T-helper 2 cell (primary cell): ENCODE measurements at regions not wholly inside any gene's neighbourhood (a gene's known extent, or its start where the extent isn't known, plus 50 kb on each side); places are given as distances from the start of the nearest gene placed in this dataset.

Source experiments
- DNase-seq, 5 experiments: peaks; one replicate each; pipeline versions ENCODE4 v3.0.0 to v3.0.0-alpha.2; 2012 to 2022

- no peak for DNase-seq
Observed at GRCh38 chr3:137205394-137206045, 247.7 kb downstream of the IL20RB start.

- no peak for DNase-seq
Observed at GRCh38 chr3:137207616-137208015, 249.8 kb downstream of the IL20RB start.

DNA sequence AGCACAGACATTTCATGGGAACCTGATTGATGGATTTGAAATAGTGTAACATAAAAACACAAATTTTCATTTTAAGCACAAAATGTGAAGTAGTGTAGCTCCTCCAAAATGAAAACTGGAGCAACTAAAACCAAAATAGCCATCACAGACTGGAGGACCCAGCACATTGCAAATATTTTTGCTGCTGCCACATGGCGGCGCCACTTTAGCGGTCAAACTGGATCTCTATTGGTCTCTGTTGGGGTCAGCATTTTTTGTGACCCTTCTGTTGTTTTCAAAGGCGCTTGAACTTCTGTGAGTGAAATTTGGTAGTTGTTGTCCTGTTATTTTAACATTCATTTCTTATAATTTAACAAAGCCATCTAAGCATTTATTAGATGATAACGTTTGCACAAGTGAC, 259.9 kb downstream of the IL20RB start:
- DNase-seq = no peak

GRCh38 chr3:137219801-137220445, 262.1 kb downstream of the IL20RB start:
- DNase-seq = no peak

- no peak for DNase-seq
Observed at GRCh38 chr3:137222736-137223225, 265.0 kb downstream of the IL20RB start.

DNA sequence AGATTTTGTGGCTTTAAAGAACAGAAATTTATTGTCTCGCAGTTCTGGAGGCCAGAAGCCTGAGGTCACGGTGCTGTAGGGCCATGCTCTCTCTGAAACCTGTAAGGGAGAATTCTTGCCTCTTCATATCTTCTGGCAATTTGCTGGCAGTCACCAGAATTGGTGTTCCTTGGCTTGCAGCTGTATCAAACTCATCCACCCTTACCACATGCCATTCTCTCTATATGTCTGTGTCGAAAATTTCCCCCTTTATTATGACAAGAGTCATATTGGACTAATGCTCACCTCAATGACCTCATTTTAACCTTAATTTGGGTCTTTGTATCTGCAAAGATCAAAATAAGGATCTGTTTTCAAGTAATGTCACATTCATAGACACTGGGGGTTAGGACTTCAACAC, 266.7 kb downstream of the IL20RB start:
- DNase-seq = no peak

DNA sequence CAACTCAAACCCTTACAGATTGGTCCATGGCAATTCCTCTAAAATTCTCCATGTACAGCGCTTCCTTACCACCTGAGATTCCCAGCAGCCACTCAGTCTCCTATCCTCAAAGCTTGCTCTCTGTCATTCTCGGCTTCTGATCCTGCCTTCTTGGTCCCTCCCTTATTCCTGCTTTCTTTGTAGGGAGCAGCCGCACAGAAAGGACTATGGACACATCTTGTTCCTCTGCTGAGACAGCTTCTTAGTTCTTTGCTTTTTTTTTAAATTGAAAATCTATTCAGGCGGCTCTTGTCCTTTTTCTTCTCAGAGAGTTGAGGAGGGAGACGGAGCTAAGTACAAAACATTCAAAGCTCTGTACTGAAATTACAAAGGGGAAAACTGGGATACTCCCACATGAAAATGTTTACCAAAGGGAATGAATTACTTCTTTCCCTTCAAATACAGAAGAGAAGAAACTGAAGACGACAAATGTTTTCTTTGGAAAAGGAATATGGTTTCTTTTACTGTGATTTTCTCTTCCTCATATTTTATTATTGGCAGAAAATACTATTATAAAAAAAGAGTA, 285.1 kb downstream of the IL20RB start:
- no peak for DNase-seq

DNA sequence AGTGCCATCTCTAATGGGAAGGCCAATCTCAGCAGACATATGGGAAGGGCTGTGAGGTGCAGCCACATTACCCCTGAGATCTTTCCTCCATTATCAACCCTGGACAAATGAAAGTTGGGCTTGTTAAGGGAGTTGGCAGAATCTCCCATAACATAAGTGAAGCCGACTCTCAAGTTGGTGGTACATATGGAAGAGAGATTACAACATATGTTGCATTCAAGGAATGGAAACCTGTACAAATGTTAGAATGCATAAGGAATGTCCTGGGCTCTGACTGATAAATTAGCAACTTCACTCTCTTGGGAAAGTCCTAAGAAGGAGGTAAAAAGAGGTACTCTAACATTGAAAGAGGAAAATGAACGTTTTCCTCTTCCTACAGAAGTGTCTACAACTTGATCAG, 288.7 kb downstream of the IL20RB start:
- DNase-seq = no peak

GRCh38 chr3:137249311-137249940, 291.6 kb downstream of the IL20RB start:
- DNase-seq = no peak

DNA sequence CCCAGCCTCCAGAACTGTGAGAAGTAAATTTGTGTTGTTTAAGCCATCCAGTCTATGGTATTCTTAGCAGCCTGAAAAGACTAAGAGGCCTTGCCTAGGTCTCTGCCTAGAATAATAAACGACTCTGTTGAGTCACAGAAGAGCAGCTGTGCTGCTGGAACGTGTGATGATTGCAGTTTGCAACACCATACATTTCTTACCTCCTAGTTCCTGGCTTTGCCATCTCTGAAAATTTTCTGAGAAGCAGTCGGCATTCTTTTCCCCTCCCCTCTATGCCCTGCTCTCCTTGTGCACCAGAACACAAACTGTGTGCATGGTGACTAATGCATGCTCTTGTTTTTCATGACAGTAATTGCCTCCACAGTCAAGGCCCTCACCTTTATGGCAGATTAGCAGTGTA, 301.3 kb downstream of the IL20RB start:
- no peak for DNase-seq

DNA sequence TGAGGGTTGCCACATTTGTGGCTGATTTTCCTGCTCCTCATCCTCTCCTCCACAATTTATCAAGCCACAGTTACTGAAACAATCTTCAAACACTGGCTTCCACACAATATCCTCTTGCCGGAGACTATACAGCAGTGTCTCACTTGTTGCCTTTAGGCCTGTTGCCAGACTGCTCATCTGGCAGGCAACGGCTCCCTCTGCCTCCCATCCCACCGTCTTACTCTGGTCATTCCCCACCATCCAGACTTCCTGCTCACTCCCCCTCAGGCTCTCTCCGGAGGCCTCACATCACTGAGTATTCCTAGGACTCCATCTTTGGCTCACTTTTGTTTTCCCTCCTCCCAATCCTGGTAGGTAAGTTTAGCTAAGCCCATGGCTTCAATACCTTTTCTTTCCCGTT, 301.9 kb downstream of the IL20RB start:
- DNase-seq = no peak

GRCh38 chr3:137264071-137264820, 306.5 kb downstream of the IL20RB start:
- no peak for DNase-seq

- no peak for DNase-seq
Observed at GRCh38 chr3:137264843-137265330, 307.1 kb downstream of the IL20RB start.

GRCh38 chr3:137282871-137283270, 325.1 kb downstream of the IL20RB start:
- DNase-seq = no peak

GRCh38 chr3:137285924-137286323, 328.1 kb downstream of the IL20RB start:
- no peak for DNase-seq

DNA sequence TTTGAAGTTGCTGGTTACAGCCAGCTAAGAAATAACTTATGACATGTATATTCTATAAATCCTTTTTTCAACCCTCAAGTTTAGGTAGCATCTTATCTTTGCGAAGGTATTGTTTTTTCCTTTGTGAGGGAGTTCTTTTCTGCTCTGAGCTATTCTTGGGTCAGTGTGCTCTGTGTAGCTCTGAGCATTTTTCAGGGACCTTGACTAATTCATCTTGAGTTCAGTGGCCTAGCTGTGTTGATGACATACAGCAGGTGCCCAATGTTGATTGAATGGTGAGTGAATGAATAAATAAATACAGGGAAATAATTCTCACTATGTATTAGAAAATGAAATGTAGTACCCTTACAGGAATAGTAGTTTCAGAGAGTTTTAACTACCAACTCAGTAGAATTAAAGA, 335.3 kb downstream of the IL20RB start:
- no peak for DNase-seq

GRCh38 chr3:137294139-137294538, 336.4 kb downstream of the IL20RB start:
- no peak for DNase-seq

GRCh38 chr3:137294839-137295238, 337.1 kb downstream of the IL20RB start:
- no peak for DNase-seq

DNA sequence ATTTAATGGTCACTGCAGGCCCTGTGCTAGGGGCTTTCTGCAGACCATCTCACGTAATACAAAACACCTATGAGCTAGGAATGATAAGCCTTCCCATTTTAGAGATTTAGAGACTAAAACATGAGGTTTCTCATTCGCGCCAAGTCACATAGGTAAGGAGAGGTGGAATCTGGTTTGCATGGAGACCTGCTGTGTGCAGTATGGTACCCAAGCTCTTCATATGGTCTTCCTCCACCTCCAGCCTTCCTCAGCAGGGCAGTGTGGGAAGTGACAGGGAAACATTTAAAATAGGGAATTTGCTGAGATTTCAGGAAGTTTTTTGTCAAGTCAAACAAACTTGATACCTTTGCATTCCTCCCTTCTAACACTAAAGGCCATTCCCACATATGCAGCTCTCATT, 337.6 kb downstream of the IL20RB start:
- DNase-seq = no peak

DNA sequence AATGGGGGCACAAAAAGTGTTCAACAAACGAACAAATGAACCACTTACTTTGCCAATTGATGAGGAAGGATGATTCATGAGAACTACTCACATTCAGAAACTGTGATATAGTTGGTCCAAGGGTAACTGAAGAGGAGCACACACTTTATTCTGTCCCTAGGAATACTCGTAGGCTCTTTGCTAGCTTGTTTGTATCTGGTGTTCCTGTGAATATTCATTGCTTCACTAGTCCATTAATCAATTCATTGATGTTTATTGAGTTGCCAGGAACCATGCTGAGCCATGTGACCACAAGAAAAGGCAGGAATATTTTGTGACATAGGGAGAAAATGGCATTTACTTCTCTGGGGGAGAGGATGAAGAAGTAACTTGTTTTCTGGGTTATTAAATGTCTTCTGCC, 338.3 kb downstream of the IL20RB start:
- DNase-seq = no peak

- DNase-seq = no peak
Observed at GRCh38 chr3:137297770-137298169, 340.0 kb downstream of the IL20RB start.

DNA sequence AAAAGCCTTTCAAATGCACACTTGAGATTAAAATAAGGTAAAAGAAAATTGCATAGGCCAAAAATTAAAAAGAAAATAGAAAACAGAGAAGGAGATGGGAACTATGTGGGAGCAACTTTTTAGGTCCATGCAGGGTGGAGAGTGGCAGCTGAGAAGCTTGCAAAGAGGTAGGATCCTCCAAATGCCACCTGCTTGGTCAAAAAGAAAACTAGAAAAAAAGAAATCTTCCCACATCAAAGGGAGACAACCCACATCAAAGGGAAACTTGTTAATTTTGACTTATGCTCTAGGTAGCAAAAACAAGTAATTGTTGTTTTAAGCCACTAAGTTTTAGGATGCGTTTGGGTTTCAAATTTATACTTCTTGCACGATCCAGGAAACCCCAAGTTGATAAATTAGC, 342.9 kb downstream of the IL20RB start:
- peak in 1 of 5 experiments; percentile 7 for DNase-seq
